ENCODE measurements at regions not wholly inside any gene's neighbourhood (a gene's known extent, or its start where the extent isn't known, plus 50 kb on each side); places are given as distances from the start of the nearest gene placed in this dataset.

DNA sequence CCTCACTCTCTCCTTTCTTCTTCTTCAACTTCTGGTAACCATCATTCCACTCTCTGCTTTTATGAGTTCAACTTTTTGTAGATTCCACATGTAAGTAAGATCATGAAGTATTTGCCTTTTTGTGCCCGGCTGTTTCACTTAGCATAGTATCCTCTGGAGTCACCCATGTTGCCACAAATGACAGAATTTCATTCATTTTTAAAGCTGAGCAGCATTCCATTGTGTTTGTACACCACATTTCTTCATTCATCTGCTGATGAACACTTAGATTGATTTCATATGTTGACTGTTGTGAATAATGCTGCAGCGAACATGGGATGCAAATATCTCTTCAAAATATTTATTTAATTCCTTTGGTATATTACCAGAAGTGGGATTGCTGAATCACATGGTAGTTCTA is 133.6 kb upstream of the ERBB4 start:
- Histone ChIP-seq H3K36me3 (ENCODE audit: control insufficient read depth in 2 of 2, insufficient read depth in 1 of 2, low read length in 2 of 2) (no peaks in the 10 kb centered on the region), H3K4me3 (ENCODE audit: low read depth, low read length) (no peak overlapping the region), H3K9me3 (ENCODE audit: control insufficient read depth, insufficient read depth, low read depth, low read length) (no peaks in the 10 kb centered on the region), H3K4me1 (ENCODE audit: control insufficient read depth, insufficient read depth, low read length) (no peaks in the 10 kb centered on the region), H3K27ac (ENCODE audit: extremely low read depth, low read depth, low read length) (no peak overlapping the region)
- ChIA-PET CTCF (interaction anchor here (0.6 kb wide), 1 partner anchor 191 kb away, joined by 4 read pairs; no protein-coding TSS in a partner anchor), POLR2A (no interaction called here)
- no peak for TF ChIP-seq ZNF707 (tag by site-specific recombination; IDR thresholded peaks at IDR 0.05)
- no peak for TF ChIP-seq ZNF404 (tag by site-specific recombination; IDR thresholded peaks at IDR 0.05)
- no peak for TF ChIP-seq ZNF112 (tag by site-specific recombination; IDR thresholded peaks at IDR 0.05)
- no peak for TF ChIP-seq HOXD13 (CRISPR knock-in tag; IDR thresholded peaks at IDR 0.05; ENCODE audit: borderline replicate concordance)
- TF ChIP-seq, protein P1, sequence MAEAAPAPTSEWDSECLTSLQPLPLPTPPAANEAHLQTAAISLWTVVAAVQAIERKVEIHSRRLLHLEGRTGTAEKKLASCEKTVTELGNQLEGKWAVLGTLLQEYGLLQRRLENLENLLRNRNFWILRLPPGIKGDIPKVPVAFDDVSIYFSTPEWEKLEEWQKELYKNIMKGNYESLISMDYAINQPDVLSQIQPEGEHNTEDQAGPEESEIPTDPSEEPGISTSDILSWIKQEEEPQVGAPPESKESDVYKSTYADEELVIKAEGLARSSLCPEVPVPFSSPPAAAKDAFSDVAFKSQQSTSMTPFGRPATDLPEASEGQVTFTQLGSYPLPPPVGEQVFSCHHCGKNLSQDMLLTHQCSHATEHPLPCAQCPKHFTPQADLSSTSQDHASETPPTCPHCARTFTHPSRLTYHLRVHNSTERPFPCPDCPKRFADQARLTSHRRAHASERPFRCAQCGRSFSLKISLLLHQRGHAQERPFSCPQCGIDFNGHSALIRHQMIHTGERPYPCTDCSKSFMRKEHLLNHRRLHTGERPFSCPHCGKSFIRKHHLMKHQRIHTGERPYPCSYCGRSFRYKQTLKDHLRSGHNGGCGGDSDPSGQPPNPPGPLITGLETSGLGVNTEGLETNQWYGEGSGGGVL (tag by site-specific recombination; IDR thresholded peaks at IDR 0.05): no peak
- TF ChIP-seq ZNF366 (tag by site-specific recombination; conservative IDR thresholded peaks at IDR 0.05): no peak
- TF ChIP-seq ZNF37A (tag by site-specific recombination; IDR thresholded peaks at IDR 0.05): no peak
- TF ChIP-seq, protein P2, sequence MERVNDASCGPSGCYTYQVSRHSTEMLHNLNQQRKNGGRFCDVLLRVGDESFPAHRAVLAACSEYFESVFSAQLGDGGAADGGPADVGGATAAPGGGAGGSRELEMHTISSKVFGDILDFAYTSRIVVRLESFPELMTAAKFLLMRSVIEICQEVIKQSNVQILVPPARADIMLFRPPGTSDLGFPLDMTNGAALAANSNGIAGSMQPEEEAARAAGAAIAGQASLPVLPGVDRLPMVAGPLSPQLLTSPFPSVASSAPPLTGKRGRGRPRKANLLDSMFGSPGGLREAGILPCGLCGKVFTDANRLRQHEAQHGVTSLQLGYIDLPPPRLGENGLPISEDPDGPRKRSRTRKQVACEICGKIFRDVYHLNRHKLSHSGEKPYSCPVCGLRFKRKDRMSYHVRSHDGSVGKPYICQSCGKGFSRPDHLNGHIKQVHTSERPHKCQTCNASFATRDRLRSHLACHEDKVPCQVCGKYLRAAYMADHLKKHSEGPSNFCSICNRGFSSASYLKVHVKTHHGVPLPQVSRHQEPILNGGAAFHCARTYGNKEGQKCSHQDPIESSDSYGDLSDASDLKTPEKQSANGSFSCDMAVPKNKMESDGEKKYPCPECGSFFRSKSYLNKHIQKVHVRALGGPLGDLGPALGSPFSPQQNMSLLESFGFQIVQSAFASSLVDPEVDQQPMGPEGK (tag by site-specific recombination; IDR thresholded peaks at IDR 0.05): no peak
- TF ChIP-seq KLF16 (tag by site-specific recombination; IDR thresholded peaks at IDR 0.05): no peak
- TF ChIP-seq ZNF626 (tag by site-specific recombination; IDR thresholded peaks at IDR 0.05): no peak
- TF ChIP-seq, protein P3, sequence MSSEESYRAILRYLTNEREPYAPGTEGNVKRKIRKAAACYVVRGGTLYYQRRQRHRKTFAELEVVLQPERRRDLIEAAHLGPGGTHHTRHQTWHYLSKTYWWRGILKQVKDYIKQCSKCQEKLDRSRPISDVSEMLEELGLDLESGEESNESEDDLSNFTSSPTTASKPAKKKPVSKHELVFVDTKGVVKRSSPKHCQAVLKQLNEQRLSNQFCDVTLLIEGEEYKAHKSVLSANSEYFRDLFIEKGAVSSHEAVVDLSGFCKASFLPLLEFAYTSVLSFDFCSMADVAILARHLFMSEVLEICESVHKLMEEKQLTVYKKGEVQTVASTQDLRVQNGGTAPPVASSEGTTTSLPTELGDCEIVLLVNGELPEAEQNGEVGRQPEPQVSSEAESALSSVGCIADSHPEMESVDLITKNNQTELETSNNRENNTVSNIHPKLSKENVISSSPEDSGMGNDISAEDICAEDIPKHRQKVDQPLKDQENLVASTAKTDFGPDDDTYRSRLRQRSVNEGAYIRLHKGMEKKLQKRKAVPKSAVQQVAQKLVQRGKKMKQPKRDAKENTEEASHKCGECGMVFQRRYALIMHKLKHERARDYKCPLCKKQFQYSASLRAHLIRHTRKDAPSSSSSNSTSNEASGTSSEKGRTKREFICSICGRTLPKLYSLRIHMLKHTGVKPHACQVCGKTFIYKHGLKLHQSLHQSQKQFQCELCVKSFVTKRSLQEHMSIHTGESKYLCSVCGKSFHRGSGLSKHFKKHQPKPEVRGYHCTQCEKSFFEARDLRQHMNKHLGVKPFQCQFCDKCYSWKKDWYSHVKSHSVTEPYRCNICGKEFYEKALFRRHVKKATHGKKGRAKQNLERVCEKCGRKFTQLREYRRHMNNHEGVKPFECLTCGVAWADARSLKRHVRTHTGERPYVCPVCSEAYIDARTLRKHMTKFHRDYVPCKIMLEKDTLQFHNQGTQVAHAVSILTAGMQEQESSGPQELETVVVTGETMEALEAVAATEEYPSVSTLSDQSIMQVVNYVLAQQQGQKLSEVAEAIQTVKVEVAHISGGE (tag by site-specific recombination; conservative IDR thresholded peaks at IDR 0.05; ENCODE audit: low read depth): no peak
- TF ChIP-seq ZNF654 (tag by site-specific recombination; IDR thresholded peaks at IDR 0.05; ENCODE audit: low read depth): no peak
- no peak for TF ChIP-seq ZBTB17 (tag by site-specific recombination; IDR thresholded peaks at IDR 0.05)
- no peak for TF ChIP-seq ZSCAN30 (tag by site-specific recombination; IDR thresholded peaks at IDR 0.05)
- no peak for TF ChIP-seq ZNF157 (tag by site-specific recombination; IDR thresholded peaks at IDR 0.05)
- TF ChIP-seq ZNF558 (tag by site-specific recombination; IDR thresholded peaks at IDR 0.05): no peak

DNA sequence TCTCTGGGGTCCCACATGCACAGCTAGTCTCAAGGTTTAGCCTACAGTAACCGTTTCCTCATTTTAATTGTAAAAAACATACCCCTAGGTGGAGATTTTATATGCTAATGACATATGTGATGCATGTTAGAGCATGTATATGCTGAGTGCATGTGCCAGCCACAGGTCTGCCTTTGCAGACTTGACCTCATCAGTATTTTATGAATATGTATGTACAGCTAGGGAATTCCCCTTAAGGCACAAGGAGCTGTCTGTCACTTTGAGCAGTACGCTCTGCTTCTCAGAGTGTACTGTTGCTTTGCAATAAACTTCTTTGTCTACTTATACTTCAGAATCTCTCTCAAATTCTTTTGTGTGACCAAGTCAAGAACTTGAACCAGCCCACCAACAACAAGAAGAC is 131.2 kb upstream of the ERBB4 start:
- H3K4me1 ChIP-seq (ENCODE audit: control insufficient read depth, insufficient read depth, low read length): no peaks in the 10 kb centered on the region
- H3K9me3 ChIP-seq (ENCODE audit: control insufficient read depth, insufficient read depth, low read depth, low read length): no peaks in the 10 kb centered on the region
- H3K36me3 ChIP-seq (ENCODE audit: control insufficient read depth in 2 of 2, insufficient read depth in 1 of 2, low read length in 2 of 2): no peaks in the 10 kb centered on the region
- TF ChIP-seq ZNF133 (tag by site-specific recombination; IDR thresholded peaks at IDR 0.05): no peak
- no peak for TF ChIP-seq ZNF76 (tag by site-specific recombination; IDR thresholded peaks at IDR 0.05; ENCODE audit: borderline replicate concordance, low read depth)
- no peak for TF ChIP-seq ZSCAN16 (tag by site-specific recombination; IDR thresholded peaks at IDR 0.05)
- no peak for TF ChIP-seq ZNF404 (tag by site-specific recombination; IDR thresholded peaks at IDR 0.05)
- TF ChIP-seq RBAK (tag by site-specific recombination; IDR thresholded peaks at IDR 0.05): no peak
- TF ChIP-seq ZNF19 (tag by site-specific recombination; IDR thresholded peaks at IDR 0.05; ENCODE audit: low read depth): no peak
- no peak for TF ChIP-seq ZBTB48 (tag by site-specific recombination; IDR thresholded peaks at IDR 0.05)
- ChIA-PET CTCF (interaction anchor here (0.9 kb wide), 1 partner anchor 17 kb away, joined by 3 read pairs; no protein-coding TSS in a partner anchor), POLR2A (no interaction called here)
- H3K27ac ChIP-seq (ENCODE audit: extremely low read depth, low read depth, low read length): no peak overlapping the region
- no peak overlapping the region for H3K4me3 ChIP-seq (ENCODE audit: low read depth, low read length)

Data from HEK293 (cell line).